DND-41 (cell line): ENCODE measurements at regions not wholly inside any gene's neighbourhood (a gene's known extent, or its start where the extent isn't known, plus 50 kb on each side); places are given as distances from the start of the nearest gene placed in this dataset.

Source experiments
- ATAC-seq: fragments of 200-7000 bp; cut with Tn5 transposase; 3 replicates; pipeline ENCODE4 v1.9.1; 2021; ENCODE audit warnings: low read depth; ENCODE audit not compliant: insufficient read depth
- DNase-seq: peaks from one replicate; pipeline ENCODE4 v3.0.0-alpha.2; 2020
- H2AFZ ChIP-seq: 2 replicates; pipeline ENCODE4 v1.6.0; 2012; ENCODE audit warnings: low read depth, low read length
- H3K27ac ChIP-seq: 2 replicates; pipeline ENCODE4 v1.5.1; 2012; ENCODE audit warnings: low read length, inconsistent platforms
- H3K27me3 ChIP-seq: fragments of 200-600 bp; sonication (generic); 2 replicates; pipeline ENCODE4 v1.6.0; 2012; ENCODE audit warnings: low read length, mild to moderate bottlenecking, inconsistent platforms; ENCODE audit not compliant: insufficient read depth, poor library complexity
- H3K36me3 ChIP-seq: 2 replicates; pipeline ENCODE4 v1.5.1; 2012; ENCODE audit warnings: low read length, inconsistent platforms; ENCODE audit not compliant: insufficient read depth
- H3K4me1 ChIP-seq: 2 replicates; pipeline ENCODE4 v1.5.1; 2012; ENCODE audit warnings: mild to moderate bottlenecking, low read length; ENCODE audit not compliant: insufficient read depth
- H3K4me2 ChIP-seq: 2 replicates; pipeline ENCODE4 v1.6.0; 2012; ENCODE audit warnings: mild to moderate bottlenecking, moderate library complexity, low read length, inconsistent platforms; ENCODE audit not compliant: insufficient read depth
- H3K4me3 ChIP-seq, 2 experiments: fragments of 200-600 bp in 1 of 2; shearing (Covaris generic) in 1 of 2; 2 replicates each; pipeline ENCODE4 v1.5.1; 2012 to 2016; ENCODE audit warnings: inconsistent platforms in 2 of 2, low read length in 2 of 2, mild to moderate bottlenecking in 2 of 2, low read depth in 1 of 2, moderate library complexity in 1 of 2
- H3K79me2 ChIP-seq: 2 replicates; pipeline ENCODE4 v1.6.0; 2012; ENCODE audit warnings: low read length, inconsistent platforms; ENCODE audit not compliant: insufficient read depth
- H3K9ac ChIP-seq: 2 replicates; pipeline ENCODE4 v1.6.0; 2012; ENCODE audit warnings: low read depth, mild to moderate bottlenecking, inconsistent platforms, low read length, moderate library complexity
- H3K9me3 ChIP-seq: 2 replicates; pipeline ENCODE4 v1.5.1; 2012; ENCODE audit warnings: low read length, moderate library complexity, mild to moderate bottlenecking, inconsistent platforms; ENCODE audit not compliant: insufficient read depth, severe bottlenecking
- H4K20me1 ChIP-seq: 2 replicates; pipeline ENCODE4 v1.6.0; 2012; ENCODE audit warnings: low read length; ENCODE audit not compliant: insufficient read depth
- CTCF ChIP-seq: IDR thresholded peaks from 2 replicates; pipeline ENCODE4 v1.5.1; 2012; ENCODE audit warnings: borderline replicate concordance, low read length, moderate library complexity, mild to moderate bottlenecking; ENCODE audit not compliant: poor library complexity, severe bottlenecking; ENCODE audit errors: extremely low read depth
- EZH2 ChIP-seq: IDR thresholded peaks from 3 replicates; pipeline ENCODE4 v1.6.1; 2012; ENCODE audit warnings: borderline replicate concordance, low read depth, mild to moderate bottlenecking, moderate library complexity, low read length, inconsistent platforms; ENCODE audit not compliant: severe bottlenecking

- Histone ChIP-seq H3K9me3 (no peaks in the 10 kb centered on the region), H3K79me2 (no peaks in the 10 kb centered on the region), H4K20me1 (0 out of 2 replicates have a peak, but pooled peaks cover under 1% of the 10 kb centered on the region), H3K9ac (no peak overlapping the region), H3K4me2 (no peak overlapping the region), H2AFZ (no peak overlapping the region), H3K36me3 (no peaks in the 10 kb centered on the region), H3K4me3 (no peak overlapping the region), H3K27ac (no peak overlapping the region), H3K27me3 (peaks cover 19% of the 10 kb centered on the region), H3K4me1 (no peaks in the 10 kb centered on the region)
- ATAC-seq (no peak), DNase-seq (no peak)
- TF ChIP-seq CTCF = no peak
- no peak for TF ChIP-seq EZH2
Measured at GRCh38 chr11:116428638-116428975, 344.2 kb downstream of the BUD13 start.

GRCh38 chr11:116427903-116428637 lies 344.7 kb downstream of the BUD13 start:
- H3K4me3 ChIP-seq = no peak overlapping the region
- H2AFZ ChIP-seq = no peak overlapping the region
- no peak for ATAC-seq
- TF ChIP-seq CTCF = no peak
- peak; percentile 41 for TF ChIP-seq EZH2
- no peak overlapping the region for H3K27ac ChIP-seq
- H3K4me2 ChIP-seq = no peak overlapping the region
- no peaks in the 10 kb centered on the region for H3K36me3 ChIP-seq
- no peaks in the 10 kb centered on the region for H3K9me3 ChIP-seq
- H3K27me3 ChIP-seq = peaks cover 20% of the 10 kb centered on the region
- DNase-seq = no peak
- 0 out of 2 replicates have a peak, but pooled peaks cover 4% of the 10 kb centered on the region for H4K20me1 ChIP-seq
- no peaks in the 10 kb centered on the region for H3K79me2 ChIP-seq
- H3K4me1 ChIP-seq = no peaks in the 10 kb centered on the region
- H3K9ac ChIP-seq = no peak overlapping the region

- Histone ChIP-seq H3K9ac (no peak overlapping the region), H3K4me1 (no peaks in the 10 kb centered on the region), H3K9me3 (no peaks in the 10 kb centered on the region), H3K79me2 (no peaks in the 10 kb centered on the region), H3K36me3 (no peaks in the 10 kb centered on the region), H4K20me1 (0 out of 2 replicates have a peak, but pooled peaks cover 4% of the 10 kb centered on the region), H3K4me3 (no peak overlapping the region), H2AFZ (no peak overlapping the region), H3K4me2 (no peak overlapping the region), H3K27me3 (peaks cover 22% of the 10 kb centered on the region), H3K27ac (no peak overlapping the region)
- no peak for ATAC-seq
- DNase-seq = no peak
- TF ChIP-seq CTCF (no peak), EZH2 (no peak)
Measured at GRCh38 chr11:116427337-116427902, 345.4 kb downstream of the BUD13 start.
